ENCODE measurements at regions not wholly inside any gene's neighbourhood (a gene's known extent, or its start where the extent isn't known, plus 50 kb on each side); places are given as distances from the start of the nearest gene placed in this dataset.

- no peak for DNase-seq
Measured at GRCh38 chr14:104277416-104278213, 139.2 kb downstream of the KIF26A start.

GRCh38 chr14:104278214-104278534 is 139.8 kb downstream of the KIF26A start:
- no peak for DNase-seq

- no peak for DNase-seq
Measured at GRCh38 chr14:104280085-104280901, 141.9 kb downstream of the KIF26A start.

GRCh38 chr14:104280902-104281767 is 142.7 kb downstream of the KIF26A start:
- DNase-seq: no peak

- no peak for DNase-seq
Measured at GRCh38 chr14:104281768-104282301, 143.4 kb downstream of the KIF26A start.

GRCh38 chr14:104282332-104283196 is 144.2 kb downstream of the KIF26A start:
- DNase-seq: no peak

- no peak for DNase-seq
Measured at GRCh38 chr14:104283197-104284106, 145.1 kb downstream of the KIF26A start.

GRCh38 chr14:104284107-104284592 is 145.8 kb downstream of the KIF26A start:
- DNase-seq: no peak

GRCh38 chr14:104284636-104285507 is 146.5 kb downstream of the KIF26A start:
- DNase-seq: no peak

GRCh38 chr14:104285508-104285840 is 147.1 kb downstream of the KIF26A start:
- DNase-seq: no peak

GRCh38 chr14:104286086-104286485 is 147.7 kb downstream of the KIF26A start:
- DNase-seq: no peak

- DNase-seq: no peak
Measured at GRCh38 chr14:104286496-104286895, 148.1 kb downstream of the KIF26A start.

GRCh38 chr14:104287301-104288009 is 149.1 kb downstream of the KIF26A start:
- DNase-seq: no peak

- DNase-seq: no peak
Measured at GRCh38 chr14:104288272-104288671, 149.9 kb downstream of the KIF26A start.

- DNase-seq: no peak
Measured at GRCh38 chr14:104289507-104289906, 151.1 kb downstream of the KIF26A start.

- no peak for DNase-seq
Measured at GRCh38 chr14:104290058-104290667, 151.8 kb downstream of the KIF26A start.

GRCh38 chr14:104290756-104291122 is 152.4 kb downstream of the KIF26A start:
- no peak for DNase-seq
